ENCODE measurements at regions not wholly inside any gene's neighbourhood (a gene's known extent, or its start where the extent isn't known, plus 50 kb on each side); places are given as distances from the start of the nearest gene placed in this dataset.

GRCh38 chr12:5220835-5221234, 177.2 kb downstream of the KCNA5 start:
- no peak for DNase-seq
- H3K27ac ChIP-seq, result no peak overlapping the region
- no peaks in the 10 kb centered on the region for H3K27me3 ChIP-seq
- TF ChIP-seq POLR2A (IDR thresholded peaks at IDR 0.05), result no peak
- no peak for TF ChIP-seq CTCF (IDR thresholded peaks at IDR 0.05)
- H3K36me3 ChIP-seq, result no peaks in the 10 kb centered on the region
- no peaks in the 10 kb centered on the region for H3K9me3 ChIP-seq
- intact Hi-C loops (cut with DNase I; ENCODE audit: low total_unique reads), result no loop called here
- no peaks in the 10 kb centered on the region for H3K4me1 ChIP-seq
- no peak overlapping the region for H3K4me3 ChIP-seq

GRCh38 chr12:5222011-5222461, 178.4 kb downstream of the KCNA5 start:
- H3K36me3 ChIP-seq, result no peaks in the 10 kb centered on the region
- no peaks in the 10 kb centered on the region for H3K27me3 ChIP-seq
- no peaks in the 10 kb centered on the region for H3K9me3 ChIP-seq
- intact Hi-C loops (cut with DNase I; ENCODE audit: low total_unique reads), result no loop called here
- no peak overlapping the region for H3K4me3 ChIP-seq
- no peak overlapping the region for H3K27ac ChIP-seq
- TF ChIP-seq POLR2A (IDR thresholded peaks at IDR 0.05), result no peak
- no peak for TF ChIP-seq CTCF (IDR thresholded peaks at IDR 0.05)
- no peaks in the 10 kb centered on the region for H3K4me1 ChIP-seq
- DNase-seq, result no peak

- no peaks in the 10 kb centered on the region for H3K9me3 ChIP-seq
- DNase-seq, result no peak
- H3K4me3 ChIP-seq, result no peak overlapping the region
- no peaks in the 10 kb centered on the region for H3K36me3 ChIP-seq
- no peaks in the 10 kb centered on the region for H3K4me1 ChIP-seq
- no peak overlapping the region for H3K27ac ChIP-seq
- intact Hi-C loops (cut with DNase I; ENCODE audit: low total_unique reads), result no loop called here
- no peaks in the 10 kb centered on the region for H3K27me3 ChIP-seq
- TF ChIP-seq CTCF (IDR thresholded peaks at IDR 0.05) (no peak), POLR2A (IDR thresholded peaks at IDR 0.05) (no peak)
These were observed 179.1 kb downstream of the KCNA5 start for GRCh38 chr12:5222729-5223128.

GRCh38 chr12:5223881-5224280, 180.2 kb downstream of the KCNA5 start:
- Histone ChIP-seq H3K36me3 (no peaks in the 10 kb centered on the region), H3K4me3 (no peak overlapping the region), H3K27me3 (no peaks in the 10 kb centered on the region), H3K9me3 (no peaks in the 10 kb centered on the region), H3K4me1 (no peaks in the 10 kb centered on the region), H3K27ac (no peak overlapping the region)
- TF ChIP-seq CTCF (IDR thresholded peaks at IDR 0.05) (no peak), POLR2A (IDR thresholded peaks at IDR 0.05) (no peak)
- DNase-seq, result no peak
- intact Hi-C loops (cut with DNase I; ENCODE audit: low total_unique reads), result no loop called here

GRCh38 chr12:5226581-5226980, 182.9 kb downstream of the KCNA5 start:
- intact Hi-C loops (cut with DNase I; ENCODE audit: low total_unique reads), result no loop called here
- Histone ChIP-seq H3K4me1 (no peaks in the 10 kb centered on the region), H3K27ac (no peak overlapping the region), H3K9me3 (no peaks in the 10 kb centered on the region), H3K36me3 (no peaks in the 10 kb centered on the region), H3K4me3 (no peak overlapping the region), H3K27me3 (no peaks in the 10 kb centered on the region)
- no peak for DNase-seq
- TF ChIP-seq CTCF (IDR thresholded peaks at IDR 0.05) (no peak), POLR2A (IDR thresholded peaks at IDR 0.05) (no peak)
